Mesothelial cell of epicardium (in vitro differentiated cells): ENCODE measurements at regions not wholly inside any gene's neighbourhood (a gene's known extent, or its start where the extent isn't known, plus 50 kb on each side); places are given as distances from the start of the nearest gene placed in this dataset.
"Not testable (repeated sequence)": the region's sequence is repeated elsewhere in the genome, so short reads cannot be mapped to it uniquely, and the experiment has no call there.

ENCODE experiments used
- DNase-seq, 2 experiments: peaks; one replicate each; pipeline ENCODE4 v3.0.0; 2021; ENCODE audit warnings: low spot score in 2 of 2; ENCODE audit not compliant: unreplicated experiment in 2 of 2
- H3K27ac Mint-ChIP-seq: 2 replicates; pipeline ENCODE4 v1.8.0; 2021; ENCODE audit warnings: mixed read lengths
- H3K27me3 Mint-ChIP-seq: 2 replicates; pipeline ENCODE4 v1.8.0; 2021; ENCODE audit warnings: low read depth, mixed read lengths
- H3K36me3 Mint-ChIP-seq: 2 replicates; pipeline ENCODE4 v1.8.0; 2021; ENCODE audit warnings: mixed read lengths
- H3K4me1 Mint-ChIP-seq: 2 replicates; pipeline ENCODE4 v1.8.0; 2021; ENCODE audit warnings: mixed read lengths
- H3K4me3 Mint-ChIP-seq: 2 replicates; pipeline ENCODE4 v1.8.0; 2021; ENCODE audit warnings: mild to moderate bottlenecking, moderate library complexity, mixed read lengths
- H3K9me3 Mint-ChIP-seq: 2 replicates; pipeline ENCODE4 v1.8.0; 2021; ENCODE audit warnings: mixed read lengths
- TF ChIP-seq, protein P1 (sequence below): fragments of 200-600 bp; sonication (generic); IDR thresholded peaks from one replicate; pipeline ENCODE4 v1.5.0; 2021; ENCODE audit warnings: antibody characterized with exemption; ENCODE audit not compliant: unreplicated experiment

DNA sequence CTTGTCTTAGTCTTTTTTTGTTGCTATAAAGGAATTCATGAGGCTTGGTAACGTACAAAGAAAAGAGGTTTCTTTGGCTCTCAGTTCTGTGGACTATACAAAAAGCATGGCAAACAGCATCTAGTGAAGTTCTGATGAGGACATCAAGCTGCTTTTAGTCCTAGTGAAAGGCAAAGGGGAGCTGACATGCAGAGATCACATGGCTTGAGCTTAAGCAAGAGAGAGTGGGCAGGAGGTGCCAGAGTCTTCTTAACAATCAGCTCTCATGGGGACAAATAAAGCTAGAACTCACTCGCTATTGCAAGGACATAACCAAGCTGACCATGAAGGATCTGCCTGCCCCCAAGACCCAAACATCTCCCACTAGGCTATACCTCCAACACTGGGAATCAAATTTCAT lies 1063.1 kb downstream of the PCDH7 start:
- Mint-ChIP-seq H3K36me3 (no peaks in the 10 kb centered on the region), H3K4me1 (peaks cover 3% of the 10 kb centered on the region), H3K9me3 (peaks cover 14% of the 10 kb centered on the region), H3K27ac (no peak overlapping the region), H3K4me3 (no peak overlapping the region), H3K27me3 (no peaks in the 10 kb centered on the region)
- no peak for DNase-seq
- TF ChIP-seq, protein P1, sequence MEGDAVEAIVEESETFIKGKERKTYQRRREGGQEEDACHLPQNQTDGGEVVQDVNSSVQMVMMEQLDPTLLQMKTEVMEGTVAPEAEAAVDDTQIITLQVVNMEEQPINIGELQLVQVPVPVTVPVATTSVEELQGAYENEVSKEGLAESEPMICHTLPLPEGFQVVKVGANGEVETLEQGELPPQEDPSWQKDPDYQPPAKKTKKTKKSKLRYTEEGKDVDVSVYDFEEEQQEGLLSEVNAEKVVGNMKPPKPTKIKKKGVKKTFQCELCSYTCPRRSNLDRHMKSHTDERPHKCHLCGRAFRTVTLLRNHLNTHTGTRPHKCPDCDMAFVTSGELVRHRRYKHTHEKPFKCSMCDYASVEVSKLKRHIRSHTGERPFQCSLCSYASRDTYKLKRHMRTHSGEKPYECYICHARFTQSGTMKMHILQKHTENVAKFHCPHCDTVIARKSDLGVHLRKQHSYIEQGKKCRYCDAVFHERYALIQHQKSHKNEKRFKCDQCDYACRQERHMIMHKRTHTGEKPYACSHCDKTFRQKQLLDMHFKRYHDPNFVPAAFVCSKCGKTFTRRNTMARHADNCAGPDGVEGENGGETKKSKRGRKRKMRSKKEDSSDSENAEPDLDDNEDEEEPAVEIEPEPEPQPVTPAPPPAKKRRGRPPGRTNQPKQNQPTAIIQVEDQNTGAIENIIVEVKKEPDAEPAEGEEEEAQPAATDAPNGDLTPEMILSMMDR, result no peak

DNA sequence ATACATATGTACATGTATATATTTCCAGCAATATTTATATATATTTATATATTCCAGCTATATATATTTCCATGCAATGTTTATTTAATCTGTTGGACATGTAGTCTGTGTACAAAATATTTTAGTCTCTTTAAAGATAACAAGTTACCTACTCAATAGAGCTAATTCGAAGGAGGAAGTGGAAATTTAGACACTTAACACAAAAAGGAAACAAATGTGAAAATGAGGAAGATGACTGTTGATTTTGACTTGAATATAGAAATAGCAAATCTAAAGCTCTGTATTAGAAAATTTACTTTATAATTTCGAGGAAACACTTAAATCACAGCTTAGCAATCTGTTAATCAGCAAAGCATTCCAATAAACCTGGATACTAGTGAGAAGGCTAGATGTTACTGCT lies 1064.4 kb downstream of the PCDH7 start:
- Mint-ChIP-seq H3K36me3 (no peaks in the 10 kb centered on the region), H3K9me3 (peaks cover 14% of the 10 kb centered on the region), H3K27ac (no peak overlapping the region), H3K4me1 (peaks cover 9% of the 10 kb centered on the region), H3K4me3 (no peak overlapping the region), H3K27me3 (no peaks in the 10 kb centered on the region)
- TF ChIP-seq, protein P1, result no peak
- no peak for DNase-seq

GRCh38 chr4:31787701-31788100 lies 1067.5 kb downstream of the PCDH7 start:
- Mint-ChIP-seq H3K36me3 (no peaks in the 10 kb centered on the region), H3K9me3 (peaks cover 8% of the 10 kb centered on the region), H3K4me3 (no peak overlapping the region), H3K27ac (no peak overlapping the region), H3K4me1 (peaks cover 14% of the 10 kb centered on the region), H3K27me3 (no peaks in the 10 kb centered on the region)
- TF ChIP-seq, protein P1, result no peak
- no peak for DNase-seq

GRCh38 chr4:31788676-31789075 lies 1068.5 kb downstream of the PCDH7 start:
- no peak for DNase-seq
- H3K27me3 Mint-ChIP-seq, result no peaks in the 10 kb centered on the region
- H3K27ac Mint-ChIP-seq, result no peak overlapping the region
- H3K9me3 Mint-ChIP-seq, result peaks cover under 1% of the 10 kb centered on the region
- peaks cover 14% of the 10 kb centered on the region for H3K4me1 Mint-ChIP-seq
- TF ChIP-seq, protein P1, result no peak
- no peaks in the 10 kb centered on the region for H3K36me3 Mint-ChIP-seq
- H3K4me3 Mint-ChIP-seq, result no peak overlapping the region

DNA sequence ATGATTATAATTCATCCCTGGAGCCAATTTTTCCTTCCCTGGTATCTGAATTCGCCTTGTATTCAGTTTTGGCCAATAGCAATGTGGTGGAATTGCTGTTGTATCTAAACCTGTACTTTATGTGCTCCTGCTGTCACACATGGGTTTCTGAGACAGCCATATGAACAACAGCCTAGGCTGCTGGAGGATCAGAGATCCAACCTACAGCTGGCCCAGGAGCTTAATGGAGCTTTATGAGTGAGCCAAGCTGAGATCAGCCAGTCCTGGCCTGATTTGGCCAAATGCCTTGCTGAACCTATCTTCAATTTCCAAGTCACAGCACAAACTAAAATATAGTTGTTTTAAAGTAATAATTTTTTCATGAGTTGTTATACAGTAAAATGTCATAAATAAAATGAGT lies 1071.5 kb downstream of the PCDH7 start:
- Mint-ChIP-seq H3K9me3 (peaks cover 21% of the 10 kb centered on the region), H3K4me1 (peaks cover 14% of the 10 kb centered on the region), H3K36me3 (peaks cover 2% of the 10 kb centered on the region), H3K27me3 (no peaks in the 10 kb centered on the region), H3K4me3 (no peak overlapping the region), H3K27ac (no peak overlapping the region)
- no peak for DNase-seq
- TF ChIP-seq, protein P1, result no peak

- Mint-ChIP-seq H3K9me3 (peaks cover 28% of the 10 kb centered on the region), H3K36me3 (peaks cover 2% of the 10 kb centered on the region), H3K27ac (no peak overlapping the region), H3K27me3 (no peaks in the 10 kb centered on the region), H3K4me1 (peaks cover 7% of the 10 kb centered on the region), H3K4me3 (no peak overlapping the region)
- TF ChIP-seq, protein P1, result peak; percentile 46
- DNase-seq, result no peak
These were observed 1073.7 kb downstream of the PCDH7 start for GRCh38 chr4:31793907-31794306.

GRCh38 chr4:31797052-31797451 lies 1076.9 kb downstream of the PCDH7 start:
- not testable (repeated sequence) for H3K4me3 Mint-ChIP-seq, H3K4me1 Mint-ChIP-seq, H3K27ac Mint-ChIP-seq, DNase-seq, H3K36me3 Mint-ChIP-seq, H3K27me3 Mint-ChIP-seq
- H3K9me3 Mint-ChIP-seq, result peaks cover 55% of the 10 kb centered on the region
